Omental fat pad (tissue), 3 donors: ENCODE measurements at regions not wholly inside any gene's neighbourhood (a gene's known extent, or its start where the extent isn't known, plus 50 kb on each side); places are given as distances from the start of the nearest gene placed in this dataset.

ENCODE experiments used
- ATAC-seq: fragments of 150-250 bp; one replicate; pipeline ENCODE4 v1.9.1; 2016; ENCODE audit warnings: mild to moderate bottlenecking, moderate library complexity; ENCODE audit not compliant: low FRiP score
- DNase-seq: peaks from one replicate; pipeline ENCODE4 v3.0.0-alpha.2; 2019; ENCODE audit warnings: low spot score
- CTCF ChIP-seq, 3 donors: fragments of 450-650 bp; IDR thresholded peaks; one replicate each; pipeline ENCODE4 v1.5.1; 2016 to 2017; ENCODE audit warnings: antibody characterized with exemption in 3 of 3, mild to moderate bottlenecking in 3 of 3, moderate library complexity in 2 of 3

- no peak for ATAC-seq
- no peak for TF ChIP-seq CTCF (IDR thresholded peaks at IDR 0.05)
- DNase-seq, result no peak
Measured at GRCh38 chr10:45147000-45147399, 146.3 kb downstream of the ZNF22 start.

GRCh38 chr10:45150997-45151396, 150.3 kb downstream of the ZNF22 start:
- no peak for TF ChIP-seq CTCF (IDR thresholded peaks at IDR 0.05)
- DNase-seq (no peak), ATAC-seq (no peak)

GRCh38 chr10:45151467-45152214, 150.9 kb downstream of the ZNF22 start:
- no peak for DNase-seq
- TF ChIP-seq CTCF (IDR thresholded peaks at IDR 0.05), result no peak
- no peak for ATAC-seq

GRCh38 chr10:45152726-45153125, 152.0 kb downstream of the ZNF22 start:
- ATAC-seq (no peak), DNase-seq (no peak)
- TF ChIP-seq CTCF (IDR thresholded peaks at IDR 0.05), result no peak

- TF ChIP-seq CTCF (IDR thresholded peaks at IDR 0.05), result no peak
- ATAC-seq (no peak), DNase-seq (no peak)
Measured at GRCh38 chr10:45154502-45154901, 153.8 kb downstream of the ZNF22 start.

- TF ChIP-seq CTCF (IDR thresholded peaks at IDR 0.05), result no peak
- no peak for DNase-seq
- ATAC-seq, result no peak
Measured at GRCh38 chr10:45155784-45156183, 155.1 kb downstream of the ZNF22 start.

GRCh38 chr10:45160271-45160670, 155.1 kb downstream of the OR13A1 start:
- no peak for DNase-seq
- ATAC-seq, result no peak
- TF ChIP-seq CTCF (IDR thresholded peaks at IDR 0.05), result no peak
